GM12801 (cell line): ENCODE measurements at regions not wholly inside any gene's neighbourhood (a gene's known extent, or its start where the extent isn't known, plus 50 kb on each side); places are given as distances from the start of the nearest gene placed in this dataset.

Experiments
- CTCF ChIP-seq: IDR thresholded peaks from one replicate; pipeline ENCODE4 v1.5.1; 2011; ENCODE audit warnings: control low read depth; ENCODE audit not compliant: insufficient read length; ENCODE audit errors: extremely low read depth

- TF ChIP-seq CTCF, result no peak
Measured at GRCh38 chr21:28358170-28358569, 634.5 kb downstream of the LTN1 start.

DNA sequence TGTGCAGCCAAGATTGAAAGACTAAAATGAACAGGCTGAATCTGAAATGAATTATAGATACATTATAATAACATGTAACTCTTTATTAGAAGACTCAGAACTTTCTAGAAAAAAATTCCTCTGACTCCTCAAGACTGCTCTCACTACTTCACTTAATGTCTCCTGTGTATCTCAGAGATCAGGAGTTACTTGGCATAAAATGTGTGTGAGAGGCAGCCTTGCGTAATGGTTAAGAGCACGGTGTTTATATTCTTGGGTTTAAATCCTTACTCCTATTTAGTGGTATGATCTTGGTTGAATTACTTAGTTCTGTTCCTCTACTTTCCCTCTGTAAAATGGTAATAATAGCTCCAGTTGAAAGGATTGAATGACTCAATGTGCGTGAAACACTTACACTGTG, 634.9 kb downstream of the LTN1 start:
- no peak for TF ChIP-seq CTCF

DNA sequence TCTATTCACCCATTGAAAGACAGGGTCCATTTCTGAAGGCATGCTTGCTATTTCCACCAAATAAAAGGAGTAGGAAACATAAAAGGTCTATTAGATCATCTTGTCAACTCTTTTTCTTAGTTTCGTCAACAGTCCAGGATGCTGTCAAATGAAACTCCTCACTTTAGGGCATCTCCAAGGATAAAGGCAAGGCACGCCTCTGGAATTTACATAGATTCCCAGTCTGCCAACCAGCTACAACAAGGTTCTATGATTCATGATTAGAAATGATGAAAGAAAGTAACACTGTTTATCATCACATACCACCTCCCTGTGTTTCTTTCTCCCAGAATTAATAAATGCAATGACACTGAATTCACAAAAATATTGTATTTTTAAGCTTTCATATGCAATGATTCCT, 636.3 kb downstream of the LTN1 start:
- TF ChIP-seq CTCF, result no peak

GRCh38 chr21:28345934-28346333, 646.7 kb downstream of the LTN1 start:
- TF ChIP-seq CTCF, result no peak

DNA sequence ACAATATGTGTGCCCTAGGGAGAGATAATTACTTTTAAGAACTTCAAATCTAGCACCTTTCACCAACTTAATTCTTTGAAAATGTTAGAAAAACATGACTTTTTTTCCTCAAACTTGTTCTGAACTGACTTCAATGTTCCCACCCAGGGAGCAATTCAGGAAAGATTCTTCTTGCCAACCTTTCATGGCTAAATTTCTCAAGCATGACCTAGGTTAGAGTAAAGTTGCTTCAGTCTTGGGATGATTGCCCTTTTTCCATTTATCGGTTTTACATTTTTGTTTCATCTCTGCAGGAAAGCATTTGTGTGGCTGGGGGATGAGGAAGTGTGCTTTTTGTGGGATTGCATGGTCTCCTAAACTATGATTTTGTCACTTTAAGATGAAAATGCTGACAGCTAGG, 647.7 kb downstream of the LTN1 start:
- no peak for TF ChIP-seq CTCF

DNA sequence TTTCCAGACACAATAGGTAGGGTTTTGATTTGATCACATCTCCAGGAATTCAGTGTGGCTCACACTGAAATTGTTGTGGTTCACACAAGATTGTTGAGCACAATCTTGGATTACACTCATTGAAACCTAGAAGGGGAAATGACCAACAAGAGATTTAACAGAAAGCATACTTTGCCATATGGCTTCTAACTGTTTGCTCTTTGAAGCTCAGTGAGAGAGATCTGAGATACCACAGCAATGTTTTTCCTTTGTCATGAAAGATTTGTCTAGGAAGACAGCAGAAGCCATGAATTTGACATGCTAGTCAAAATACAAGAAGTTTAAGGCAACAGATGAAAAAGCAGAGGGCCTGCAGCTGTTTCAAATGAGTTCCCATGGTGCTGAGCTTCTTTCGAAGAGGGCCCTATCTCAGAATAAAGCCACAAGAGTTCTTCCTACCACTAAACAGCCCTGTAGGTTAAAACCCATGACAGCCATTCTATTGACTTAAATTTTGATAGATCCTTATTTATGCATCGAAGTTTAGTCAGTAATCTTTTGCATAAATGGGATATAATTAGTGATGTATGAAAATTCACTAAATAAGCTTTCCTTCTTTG, 650.4 kb downstream of the LTN1 start:
- TF ChIP-seq CTCF, result no peak

GRCh38 chr21:28339403-28339802, 653.3 kb downstream of the LTN1 start:
- TF ChIP-seq CTCF, result no peak
